ENCODE measurements at regions not wholly inside any gene's neighbourhood (a gene's known extent, or its start where the extent isn't known, plus 50 kb on each side); places are given as distances from the start of the nearest gene placed in this dataset.

- DNase-seq, result no peak
Observed at GRCh38 chr12:126558219-126558618, 1493.0 kb downstream of the AACS start.

- DNase-seq, result no peak
Observed at GRCh38 chr12:126558810-126559209, 1493.6 kb downstream of the AACS start.

- DNase-seq, result no peak
Observed at GRCh38 chr12:126567016-126567415, 1501.8 kb downstream of the AACS start.

- no peak for DNase-seq
Observed at GRCh38 chr12:126569706-126570105, 1504.5 kb downstream of the AACS start.

- no peak for DNase-seq
Observed at GRCh38 chr12:126570566-126570965, 1505.3 kb downstream of the AACS start.

- no peak for DNase-seq
Observed at GRCh38 chr12:126572170-126572569, 1506.9 kb downstream of the AACS start.

GRCh38 chr12:126581655-126582054 lies 1516.4 kb downstream of the AACS start:
- DNase-seq, result no peak

GRCh38 chr12:126582231-126582630 lies 1517.0 kb downstream of the AACS start:
- no peak for DNase-seq

GRCh38 chr12:126588586-126589249 lies 1523.5 kb downstream of the AACS start:
- no peak for DNase-seq

- DNase-seq, result no peak
Observed at GRCh38 chr12:126591533-126591932, 1526.3 kb downstream of the AACS start.

GRCh38 chr12:126601184-126602170 lies 1536.2 kb downstream of the AACS start:
- DNase-seq, result no peak

- no peak for DNase-seq
Observed at GRCh38 chr12:126602612-126603011, 1537.4 kb downstream of the AACS start.

- DNase-seq, result no peak
Observed at GRCh38 chr12:126607157-126607556, 1541.9 kb downstream of the AACS start.

- no peak for DNase-seq
Observed at GRCh38 chr12:126607867-126608266, 1542.6 kb downstream of the AACS start.

GRCh38 chr12:126608607-126609175 lies 1543.5 kb downstream of the AACS start:
- no peak for DNase-seq

- DNase-seq, result no peak
Observed at GRCh38 chr12:126616441-126616840, 1551.2 kb downstream of the AACS start.

GRCh38 chr12:126617312-126617711 lies 1552.1 kb downstream of the AACS start:
- DNase-seq, result no peak

- no peak for DNase-seq
Observed at GRCh38 chr12:126627596-126627995, 1562.4 kb downstream of the AACS start.

GRCh38 chr12:126636821-126637220 lies 1571.6 kb downstream of the AACS start:
- no peak for DNase-seq

GRCh38 chr12:126644236-126645020 lies 1579.2 kb downstream of the AACS start:
- no peak for DNase-seq

- no peak for DNase-seq
Observed at GRCh38 chr12:126648074-126648473, 1582.8 kb downstream of the AACS start.

- DNase-seq, result no peak
Observed at GRCh38 chr12:126651133-126651532, 1585.9 kb downstream of the AACS start.

Measured in GF-D8 (cell line).